Kidney (tissue), 13 donors: ENCODE measurements at regions not wholly inside any gene's neighbourhood (a gene's known extent, or its start where the extent isn't known, plus 50 kb on each side); places are given as distances from the start of the nearest gene placed in this dataset.

Experiments used
- DNase-seq, 5 donors: peaks; one replicate each; pipeline ENCODE4 v3.0.0-alpha.2; 2013 to 2020
- FAIRE-seq: peaks from 2 replicates; lab custom pipeline; 2012; peaks lifted over from hg19 to GRCh38; lab: Jason Lieb, UNC
- H3K27ac ChIP-seq, 2 donors: one replicate each; pipeline ENCODE4 v1.7.0; 2013; ENCODE audit warnings: low read depth in 2 of 2, low read length in 2 of 2, inconsistent platforms in 1 of 2
- H3K27me3 ChIP-seq: one replicate; pipeline ENCODE4 v1.7.1; 2013; ENCODE audit warnings: low read length, inconsistent platforms; ENCODE audit not compliant: control insufficient read depth, insufficient read depth
- H3K36me3 ChIP-seq, 3 donors: one replicate each; pipeline versions ENCODE4 v1.7.0 to v1.7.1; 2013; ENCODE audit warnings: low read length in 3 of 3, control low read depth in 1 of 3, inconsistent platforms in 1 of 3; ENCODE audit not compliant: insufficient read depth in 3 of 3, control insufficient read depth in 2 of 3
- H3K4me1 ChIP-seq, 3 donors: one replicate each; pipeline versions ENCODE4 v1.7.0 to v1.7.1; 2013; ENCODE audit warnings: low read length in 3 of 3, inconsistent platforms in 1 of 3, low read depth in 1 of 3; ENCODE audit not compliant: control insufficient read depth in 2 of 3, insufficient read depth in 2 of 3
- H3K4me3 ChIP-seq, 3 donors: one replicate each; pipeline versions ENCODE4 v1.7.0 to v1.8.1; 2013; ENCODE audit warnings: low read length in 3 of 3, control low read depth in 1 of 3, inconsistent platforms in 1 of 3
- H3K9ac ChIP-seq, 3 donors: one replicate each; pipeline versions ENCODE4 v1.7.0 to v1.7.1; 2013; ENCODE audit warnings: low read length in 3 of 3, control low read depth in 1 of 3, inconsistent platforms in 1 of 3
- H3K9me3 ChIP-seq, 3 donors: one replicate each; pipeline versions ENCODE4 v1.7.0 to v1.7.1; 2013; ENCODE audit warnings: low read length in 3 of 3, control low read depth in 1 of 3, inconsistent platforms in 1 of 3; ENCODE audit not compliant: control insufficient read depth in 2 of 3, insufficient read depth in 1 of 3
- intact Hi-C: fragments of 100-400 bp; cut with DNase I; formaldehyde crosslinking; loops from one replicate; pipeline ENCODE4 v1.11.1; 2022
- TF ChIP-seq, protein P1 (sequence below): IDR thresholded peaks from 3 replicates; pipeline ENCODE4 v1.5.1; 2012; ENCODE audit warnings: mild to moderate bottlenecking, moderate library complexity, borderline replicate concordance; ENCODE audit not compliant: insufficient read depth; ENCODE audit errors: extremely low read depth
- donor health status: control.
- donor health status: control.
- donor health status: control.
- donor health status: control.
- donor health status: control.
- donor health status: DM: yes; HTN: yes; CAD: no.
- donor health status: Normal renal cell carcinoma (clear cell type).

DNA sequence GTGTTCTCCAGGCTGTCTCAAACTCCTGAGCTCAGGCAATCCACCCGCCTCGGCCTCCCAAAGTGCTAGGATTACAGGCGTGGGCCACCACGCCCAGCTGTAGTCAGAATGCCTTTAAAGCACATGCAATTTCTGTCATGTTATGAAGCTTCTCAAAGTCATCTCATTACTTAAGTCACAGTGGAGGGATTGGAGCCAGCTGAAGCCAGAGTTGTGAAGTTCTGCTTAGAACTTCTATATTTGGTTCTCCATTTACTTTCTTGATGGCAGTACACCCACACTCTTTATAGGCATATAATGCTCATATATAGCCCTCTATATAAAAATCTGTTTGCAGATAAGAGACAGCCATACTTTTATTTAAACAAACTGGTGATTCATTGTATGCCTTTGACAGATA is 68.8 kb upstream of the CWC22 start:
- Histone ChIP-seq H3K9ac (no peak overlapping the region), H3K27me3 (no peaks in the 10 kb centered on the region), H3K9me3 (no peaks in the 10 kb centered on the region), H3K4me1 (no peaks in the 10 kb centered on the region), H3K4me3 (no peak overlapping the region), H3K27ac (no peak overlapping the region), H3K36me3 (no peaks in the 10 kb centered on the region)
- DNase-seq = no peak
- intact Hi-C loops = no loop called here
- TF ChIP-seq, protein P1, sequence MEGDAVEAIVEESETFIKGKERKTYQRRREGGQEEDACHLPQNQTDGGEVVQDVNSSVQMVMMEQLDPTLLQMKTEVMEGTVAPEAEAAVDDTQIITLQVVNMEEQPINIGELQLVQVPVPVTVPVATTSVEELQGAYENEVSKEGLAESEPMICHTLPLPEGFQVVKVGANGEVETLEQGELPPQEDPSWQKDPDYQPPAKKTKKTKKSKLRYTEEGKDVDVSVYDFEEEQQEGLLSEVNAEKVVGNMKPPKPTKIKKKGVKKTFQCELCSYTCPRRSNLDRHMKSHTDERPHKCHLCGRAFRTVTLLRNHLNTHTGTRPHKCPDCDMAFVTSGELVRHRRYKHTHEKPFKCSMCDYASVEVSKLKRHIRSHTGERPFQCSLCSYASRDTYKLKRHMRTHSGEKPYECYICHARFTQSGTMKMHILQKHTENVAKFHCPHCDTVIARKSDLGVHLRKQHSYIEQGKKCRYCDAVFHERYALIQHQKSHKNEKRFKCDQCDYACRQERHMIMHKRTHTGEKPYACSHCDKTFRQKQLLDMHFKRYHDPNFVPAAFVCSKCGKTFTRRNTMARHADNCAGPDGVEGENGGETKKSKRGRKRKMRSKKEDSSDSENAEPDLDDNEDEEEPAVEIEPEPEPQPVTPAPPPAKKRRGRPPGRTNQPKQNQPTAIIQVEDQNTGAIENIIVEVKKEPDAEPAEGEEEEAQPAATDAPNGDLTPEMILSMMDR = no peak
- FAIRE-seq = no peak

DNA sequence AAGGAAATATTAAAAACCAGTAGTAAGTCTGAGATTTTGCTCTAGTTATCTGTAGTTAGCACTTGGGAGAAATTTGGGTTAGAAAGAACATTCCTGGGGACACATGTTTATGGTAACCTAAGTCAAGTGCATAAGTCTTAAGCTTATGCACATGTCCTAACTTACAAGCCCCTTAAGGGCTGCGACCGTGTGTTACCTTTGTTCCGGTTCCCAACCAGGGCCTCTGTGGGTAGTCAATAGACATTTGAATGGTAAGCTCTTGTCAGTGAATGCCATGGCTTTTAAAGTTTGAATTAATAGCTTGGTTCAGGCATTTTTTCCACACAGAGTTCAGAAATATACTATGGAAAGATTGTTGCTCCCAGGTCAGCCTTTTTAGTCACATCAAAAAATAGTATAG is 64.7 kb upstream of the CWC22 start:
- Histone ChIP-seq H3K4me1 (no peaks in the 10 kb centered on the region), H3K27ac (no peak overlapping the region), H3K9ac (no peak overlapping the region), H3K4me3 (no peak overlapping the region), H3K36me3 (no peaks in the 10 kb centered on the region), H3K27me3 (no peaks in the 10 kb centered on the region), H3K9me3 (peaks cover 0 to 5% (median 0%) of the 10 kb centered on the region in 3 donors)
- TF ChIP-seq, protein P1 = no peak
- no peak for FAIRE-seq
- intact Hi-C loops = no loop called here
- DNase-seq = no peak

DNA sequence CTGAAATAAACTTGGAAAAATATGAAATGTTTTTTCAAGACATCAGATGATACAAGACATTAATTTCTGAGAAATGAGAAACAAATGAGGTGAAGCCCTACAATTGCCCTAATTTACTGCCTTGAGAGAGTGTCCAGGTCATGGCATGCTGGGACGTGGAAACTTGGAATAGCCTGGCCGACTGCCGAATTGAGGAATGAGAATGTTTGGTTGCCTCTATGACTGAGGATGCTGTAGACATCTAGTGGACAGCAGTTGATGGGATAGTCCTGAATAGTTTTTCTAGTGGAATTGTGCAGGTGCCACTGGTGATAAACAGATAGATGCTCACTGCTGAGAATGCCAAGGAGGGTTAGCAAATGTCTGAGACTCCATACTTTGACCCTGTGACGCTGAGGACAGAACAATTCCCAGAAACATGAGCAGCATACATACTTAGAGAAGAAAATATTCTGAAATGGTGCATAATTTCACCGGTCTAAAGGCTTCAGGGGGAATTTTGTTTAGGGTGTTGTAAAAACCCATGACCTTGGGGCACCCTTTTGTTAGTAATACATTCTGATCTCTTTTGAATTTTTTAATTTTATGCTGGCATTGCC is 56.5 kb upstream of the CWC22 start:
- Histone ChIP-seq H3K9ac (no peak overlapping the region), H3K27ac (no peak overlapping the region), H3K9me3 (no peaks in the 10 kb centered on the region), H3K27me3 (no peaks in the 10 kb centered on the region), H3K4me1 (no peaks in the 10 kb centered on the region), H3K36me3 (no peaks in the 10 kb centered on the region), H3K4me3 (no peak overlapping the region)
- TF ChIP-seq, protein P1 = no peak
- peak in 1 of 5 donors; percentile 19 for DNase-seq
- no peak for FAIRE-seq
- intact Hi-C loops = no loop called here

DNA sequence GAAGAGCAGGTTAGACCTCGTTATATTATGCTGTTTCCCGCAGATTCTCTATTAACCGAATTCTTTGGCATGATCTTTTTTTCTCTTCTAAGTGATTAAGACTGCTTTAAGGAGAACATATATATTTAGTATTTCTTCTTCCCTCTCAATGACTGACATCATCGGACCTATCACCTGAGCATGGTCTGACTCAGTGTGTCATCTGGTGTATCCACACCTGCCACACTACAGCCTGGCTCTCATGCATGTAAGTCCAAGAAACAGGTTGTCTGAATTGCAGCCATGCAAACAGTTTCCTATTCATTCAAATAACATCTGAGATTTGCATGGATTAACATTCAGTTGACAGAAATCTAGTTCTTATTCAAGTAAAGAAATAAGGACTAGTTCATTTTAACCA is 55.1 kb upstream of the CWC22 start:
- Histone ChIP-seq H3K4me3 (no peak overlapping the region), H3K27ac (no peak overlapping the region), H3K36me3 (no peaks in the 10 kb centered on the region), H3K27me3 (no peaks in the 10 kb centered on the region), H3K9ac (no peak overlapping the region), H3K4me1 (no peaks in the 10 kb centered on the region), H3K9me3 (no peaks in the 10 kb centered on the region)
- no peak for FAIRE-seq
- TF ChIP-seq, protein P1 = no peak
- intact Hi-C loops = no loop called here
- DNase-seq = no peak
